ENCODE measurements at regions not wholly inside any gene's neighbourhood (a gene's known extent, or its start where the extent isn't known, plus 50 kb on each side); places are given as distances from the start of the nearest gene placed in this dataset.
A peak's percentile ranks its signal among the peaks of the same experiment; 100 is the strongest.

DNA sequence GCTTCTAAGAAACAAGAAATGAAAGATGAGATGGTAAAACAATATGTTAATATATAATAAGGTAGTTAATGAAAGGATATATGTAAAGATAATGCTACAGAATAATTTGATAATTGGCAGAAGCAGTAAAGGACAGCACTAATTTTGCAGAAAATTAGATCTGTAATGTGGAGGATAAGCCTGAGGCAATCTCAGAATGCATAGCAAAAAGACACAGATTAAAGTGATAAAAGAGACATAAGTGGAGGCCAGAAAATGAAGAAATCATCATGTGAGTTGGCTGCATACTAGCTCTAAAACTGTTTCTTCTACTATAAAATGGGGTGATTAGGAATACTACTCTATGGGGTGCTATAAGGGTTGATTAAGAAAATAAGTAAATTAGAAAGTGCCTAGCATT, 225.9 kb downstream of the SEC61B start:
- H3K9ac ChIP-seq (ENCODE audit: insufficient read depth in 1 of 2, low read length in 2 of 2) = no peak overlapping the region
- H3K4me3 ChIP-seq = no peak overlapping the region
- TF ChIP-seq, protein P1, sequence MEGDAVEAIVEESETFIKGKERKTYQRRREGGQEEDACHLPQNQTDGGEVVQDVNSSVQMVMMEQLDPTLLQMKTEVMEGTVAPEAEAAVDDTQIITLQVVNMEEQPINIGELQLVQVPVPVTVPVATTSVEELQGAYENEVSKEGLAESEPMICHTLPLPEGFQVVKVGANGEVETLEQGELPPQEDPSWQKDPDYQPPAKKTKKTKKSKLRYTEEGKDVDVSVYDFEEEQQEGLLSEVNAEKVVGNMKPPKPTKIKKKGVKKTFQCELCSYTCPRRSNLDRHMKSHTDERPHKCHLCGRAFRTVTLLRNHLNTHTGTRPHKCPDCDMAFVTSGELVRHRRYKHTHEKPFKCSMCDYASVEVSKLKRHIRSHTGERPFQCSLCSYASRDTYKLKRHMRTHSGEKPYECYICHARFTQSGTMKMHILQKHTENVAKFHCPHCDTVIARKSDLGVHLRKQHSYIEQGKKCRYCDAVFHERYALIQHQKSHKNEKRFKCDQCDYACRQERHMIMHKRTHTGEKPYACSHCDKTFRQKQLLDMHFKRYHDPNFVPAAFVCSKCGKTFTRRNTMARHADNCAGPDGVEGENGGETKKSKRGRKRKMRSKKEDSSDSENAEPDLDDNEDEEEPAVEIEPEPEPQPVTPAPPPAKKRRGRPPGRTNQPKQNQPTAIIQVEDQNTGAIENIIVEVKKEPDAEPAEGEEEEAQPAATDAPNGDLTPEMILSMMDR (IDR thresholded peaks at IDR 0.05; ENCODE audit: control extremely low read depth, extremely low read depth) = no peak
- peaks cover 0 to 38% (median 2%) of the 10 kb centered on the region in 3 donors for H3K27me3 ChIP-seq (ENCODE audit: control insufficient read depth in 3 of 3, insufficient read depth in 3 of 3, low read length in 2 of 3)
- H3K36me3 ChIP-seq (ENCODE audit: control insufficient read depth in 4 of 4, insufficient read depth in 4 of 4, low read length in 4 of 4) = no peaks in the 10 kb centered on the region
- ATAC-seq (ENCODE audit: insufficient read depth, low FRiP score) (no peak), DNase-seq (no peak)
- H3K9me3 ChIP-seq (ENCODE audit: control insufficient read depth in 4 of 4, insufficient read depth in 3 of 4, low read length in 3 of 4) = no peaks in the 10 kb centered on the region
- H3K4me1 ChIP-seq (ENCODE audit: control insufficient read depth in 5 of 5, insufficient read depth in 5 of 5, low read length in 5 of 5) = peaks cover 0 to 10% (median 0%) of the 10 kb centered on the region in 5 donors
- H3K27ac ChIP-seq (ENCODE audit: low read depth in 1 of 2, low read length in 1 of 2) = no peak overlapping the region

DNA sequence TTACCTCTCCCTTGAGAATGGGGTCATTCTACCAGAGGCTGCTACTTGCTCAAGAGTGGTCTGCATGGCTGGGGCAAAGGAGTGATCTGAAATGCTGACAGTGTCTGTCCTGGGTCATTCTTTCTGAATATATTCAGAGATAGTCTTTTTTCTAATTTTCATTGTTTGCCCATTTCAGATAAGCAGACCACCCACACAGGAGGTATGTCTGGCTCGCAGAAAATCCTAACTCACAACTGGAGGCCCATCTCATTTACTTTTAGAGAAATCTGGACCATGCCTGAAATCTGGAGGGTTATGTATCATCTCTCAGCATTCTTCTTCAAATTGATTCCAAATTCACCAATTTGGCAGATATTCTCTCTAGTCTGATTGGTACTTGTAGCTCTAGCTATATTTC, 227.6 kb downstream of the SEC61B start:
- DNase-seq (no peak), ATAC-seq (ENCODE audit: insufficient read depth, low FRiP score) (no peak)
- no peak overlapping the region for H3K4me3 ChIP-seq
- peaks cover 0 to 7% (median 0%) of the 10 kb centered on the region in 5 donors for H3K4me1 ChIP-seq (ENCODE audit: control insufficient read depth in 5 of 5, insufficient read depth in 5 of 5, low read length in 5 of 5)
- no peak overlapping the region for H3K9ac ChIP-seq (ENCODE audit: insufficient read depth in 1 of 2, low read length in 2 of 2)
- no peaks in the 10 kb centered on the region for H3K9me3 ChIP-seq (ENCODE audit: control insufficient read depth in 4 of 4, insufficient read depth in 3 of 4, low read length in 3 of 4)
- H3K27me3 ChIP-seq (ENCODE audit: control insufficient read depth in 3 of 3, insufficient read depth in 3 of 3, low read length in 2 of 3) = peaks cover 0 to 46% (median 2%) of the 10 kb centered on the region in 3 donors
- TF ChIP-seq, protein P1 (IDR thresholded peaks at IDR 0.05; ENCODE audit: control extremely low read depth, extremely low read depth) = no peak
- no peak overlapping the region for H3K27ac ChIP-seq (ENCODE audit: low read depth in 1 of 2, low read length in 1 of 2)
- no peaks in the 10 kb centered on the region for H3K36me3 ChIP-seq (ENCODE audit: control insufficient read depth in 4 of 4, insufficient read depth in 4 of 4, low read length in 4 of 4)
- 81 to 90% methylated on average over 1 of the region's 1 CpG for WGBS, 2 donors

DNA sequence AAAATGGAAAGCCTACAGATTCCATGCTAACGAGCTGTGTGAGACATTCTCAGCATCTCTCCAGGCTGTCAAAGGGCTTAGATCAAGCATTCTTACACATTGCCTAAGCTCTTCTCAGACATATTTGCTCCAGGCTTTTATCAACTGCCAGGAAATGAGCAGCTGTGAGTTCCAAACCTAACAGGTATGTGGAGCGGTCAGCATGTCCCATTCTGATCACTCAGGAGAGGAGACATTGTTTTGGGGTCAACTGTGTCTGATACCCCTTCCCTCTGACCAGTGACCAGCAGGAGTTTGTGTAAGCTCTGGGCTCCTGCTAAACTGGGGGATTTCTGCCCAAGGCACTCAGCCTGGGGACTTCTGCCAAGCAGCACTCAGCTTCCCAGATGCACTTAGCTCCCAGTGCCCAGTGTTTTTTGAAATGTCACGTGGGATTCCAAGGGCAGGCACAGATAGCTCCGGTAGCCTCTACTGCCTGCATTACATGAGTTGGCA, 229.1 kb downstream of the SEC61B start:
- H3K4me3 ChIP-seq = no peak overlapping the region
- TF ChIP-seq, protein P1 (IDR thresholded peaks at IDR 0.05; ENCODE audit: control extremely low read depth, extremely low read depth) = no peak
- peaks cover 0 to 55% (median 6%) of the 10 kb centered on the region in 3 donors for H3K27me3 ChIP-seq (ENCODE audit: control insufficient read depth in 3 of 3, insufficient read depth in 3 of 3, low read length in 2 of 3)
- ATAC-seq (ENCODE audit: insufficient read depth, low FRiP score) = peak; percentile 57
- 50 to 71% methylated on average over 4 of the region's 4 CpGs for WGBS, 2 donors
- no peaks in the 10 kb centered on the region for H3K9me3 ChIP-seq (ENCODE audit: control insufficient read depth in 4 of 4, insufficient read depth in 3 of 4, low read length in 3 of 4)
- H3K4me1 ChIP-seq (ENCODE audit: control insufficient read depth in 5 of 5, insufficient read depth in 5 of 5, low read length in 5 of 5) = peaks cover 0 to 6% (median 0%) of the 10 kb centered on the region in 5 donors
- peak in 1 of 3 donors; percentile 20 for DNase-seq
- H3K36me3 ChIP-seq (ENCODE audit: control insufficient read depth in 4 of 4, insufficient read depth in 4 of 4, low read length in 4 of 4) = no peaks in the 10 kb centered on the region
- H3K27ac ChIP-seq (ENCODE audit: low read depth in 1 of 2, low read length in 1 of 2) = peak overlapping the region; percentile 17 to 26
- H3K9ac ChIP-seq (ENCODE audit: insufficient read depth in 1 of 2, low read length in 2 of 2) = no peak overlapping the region

DNA sequence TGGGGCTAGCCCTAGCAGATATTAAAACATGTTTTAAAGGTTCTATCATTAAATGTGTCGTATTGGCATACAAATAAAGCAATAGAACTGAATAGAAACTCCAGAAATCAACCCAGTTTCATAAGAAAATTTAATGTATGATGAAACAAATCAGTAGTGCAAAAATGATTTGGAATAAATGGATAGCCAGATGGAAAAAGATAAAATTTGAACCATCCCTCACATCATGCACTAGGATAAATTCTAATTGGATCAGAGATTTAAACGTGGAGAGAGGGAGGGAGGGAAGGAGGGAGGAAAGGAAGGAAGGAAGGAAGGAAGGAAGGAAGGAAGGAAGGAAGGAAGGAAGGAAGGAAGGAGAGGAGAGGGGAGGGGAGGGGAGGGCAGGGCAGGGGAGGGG, 235.3 kb downstream of the SEC61B start:
- Histone ChIP-seq H3K9ac (ENCODE audit: insufficient read depth in 1 of 2, low read length in 2 of 2) (no peak overlapping the region), H3K27ac (ENCODE audit: low read depth in 1 of 2, low read length in 1 of 2) (no peak overlapping the region), H3K36me3 (ENCODE audit: control insufficient read depth in 4 of 4, insufficient read depth in 4 of 4, low read length in 4 of 4) (no peaks in the 10 kb centered on the region), H3K9me3 (ENCODE audit: control insufficient read depth in 4 of 4, insufficient read depth in 3 of 4, low read length in 3 of 4) (no peaks in the 10 kb centered on the region), H3K27me3 (ENCODE audit: control insufficient read depth in 3 of 3, insufficient read depth in 3 of 3, low read length in 2 of 3) (peaks cover 0 to 59% (median 8%) of the 10 kb centered on the region in 3 donors), H3K4me3 (no peak overlapping the region), H3K4me1 (ENCODE audit: control insufficient read depth in 5 of 5, insufficient read depth in 5 of 5, low read length in 5 of 5) (no peaks in the 10 kb centered on the region)
- 69 to 88% methylated on average over 1 to 2 of the region's 2 CpGs for WGBS, 2 donors
- DNase-seq (no peak), ATAC-seq (ENCODE audit: insufficient read depth, low FRiP score) (no peak)
- TF ChIP-seq, protein P1 (IDR thresholded peaks at IDR 0.05; ENCODE audit: control extremely low read depth, extremely low read depth) = no peak
